ENCODE measurements at regions not wholly inside any gene's neighbourhood (a gene's known extent, or its start where the extent isn't known, plus 50 kb on each side); places are given as distances from the start of the nearest gene placed in this dataset.

DNA sequence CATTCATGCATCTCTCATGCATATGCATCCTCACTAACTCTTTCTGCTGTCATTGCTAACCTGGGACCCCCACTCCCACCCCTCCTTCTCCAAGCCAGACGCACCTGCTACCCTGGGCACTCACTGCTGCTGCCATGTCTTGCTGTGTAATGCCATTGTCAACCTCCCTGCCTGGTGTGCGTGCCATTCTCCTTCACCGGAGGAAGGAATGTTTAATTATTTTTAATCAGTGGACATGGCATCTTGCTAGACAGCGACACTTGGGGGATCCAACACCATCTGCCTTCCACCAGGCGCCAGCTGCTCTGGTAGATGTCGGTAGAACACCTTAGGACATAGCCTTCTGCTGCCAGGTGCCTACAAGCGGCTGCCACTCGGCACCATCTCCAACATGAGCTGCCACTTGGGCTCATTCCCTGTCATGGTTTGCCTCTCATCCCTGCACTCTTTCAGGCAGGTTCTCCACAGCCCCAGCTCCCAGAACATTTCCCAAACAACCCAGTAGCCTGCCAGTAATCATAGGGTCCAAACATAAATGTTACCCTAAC is 306.9 kb downstream of the TTLL7 start:
- Histone ChIP-seq H3K36me3 (no peaks in the 10 kb centered on the region), H3K27me3 (no peaks in the 10 kb centered on the region), H3K27ac (no peak overlapping the region), H3K9me3 (no peaks in the 10 kb centered on the region), H3K4me3 (no peak overlapping the region), H3K4me1 (no peaks in the 10 kb centered on the region)
- TF ChIP-seq CTCF (IDR thresholded peaks at IDR 0.05): no peak
- TF ChIP-seq POLR2A (IDR thresholded peaks at IDR 0.05): no peak
- no peak for DNase-seq
- intact Hi-C loops (cut with DNase I; ENCODE audit: low total_unique reads): no loop called here

GRCh38 chr1:83689921-83690868 is 308.7 kb downstream of the TTLL7 start:
- Histone ChIP-seq H3K27ac (no peak overlapping the region), H3K27me3 (no peaks in the 10 kb centered on the region), H3K4me3 (no peak overlapping the region), H3K9me3 (no peaks in the 10 kb centered on the region), H3K36me3 (no peaks in the 10 kb centered on the region), H3K4me1 (no peaks in the 10 kb centered on the region)
- TF ChIP-seq CTCF (IDR thresholded peaks at IDR 0.05) (no peak), POLR2A (IDR thresholded peaks at IDR 0.05) (no peak)
- no peak for DNase-seq
- intact Hi-C loops (cut with DNase I; ENCODE audit: low total_unique reads): no loop called here

DNA sequence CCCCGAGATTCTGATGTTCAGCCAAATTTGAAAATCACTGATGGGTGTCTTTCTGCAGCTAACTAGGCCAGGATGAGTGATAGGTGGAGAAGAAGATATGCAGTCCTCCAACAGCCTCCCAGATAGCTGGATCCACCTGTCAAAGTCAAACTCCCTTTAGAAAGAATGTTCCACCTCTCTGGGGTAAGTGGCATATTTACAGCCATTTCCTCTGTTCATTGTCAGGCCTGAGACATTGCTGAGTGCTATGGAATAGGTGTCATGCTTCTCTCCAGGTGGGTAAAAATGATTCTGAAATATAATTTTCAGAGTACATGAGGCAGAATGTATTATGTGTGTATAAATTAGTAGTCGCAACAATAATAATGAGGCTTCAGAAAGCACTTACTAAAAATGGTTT is 316.8 kb downstream of the TTLL7 start:
- Histone ChIP-seq H3K27me3 (no peaks in the 10 kb centered on the region), H3K9me3 (no peaks in the 10 kb centered on the region), H3K4me3 (no peak overlapping the region), H3K36me3 (no peaks in the 10 kb centered on the region), H3K27ac (no peak overlapping the region), H3K4me1 (no peaks in the 10 kb centered on the region)
- intact Hi-C loops (cut with DNase I; ENCODE audit: low total_unique reads): no loop called here
- no peak for TF ChIP-seq POLR2A (IDR thresholded peaks at IDR 0.05)
- no peak for TF ChIP-seq CTCF (IDR thresholded peaks at IDR 0.05)
- no peak for DNase-seq

GRCh38 chr1:83676106-83676505 is 322.8 kb downstream of the TTLL7 start:
- TF ChIP-seq CTCF (IDR thresholded peaks at IDR 0.05) (no peak), POLR2A (IDR thresholded peaks at IDR 0.05) (no peak)
- Histone ChIP-seq H3K4me1 (no peaks in the 10 kb centered on the region), H3K36me3 (no peaks in the 10 kb centered on the region)

DNA sequence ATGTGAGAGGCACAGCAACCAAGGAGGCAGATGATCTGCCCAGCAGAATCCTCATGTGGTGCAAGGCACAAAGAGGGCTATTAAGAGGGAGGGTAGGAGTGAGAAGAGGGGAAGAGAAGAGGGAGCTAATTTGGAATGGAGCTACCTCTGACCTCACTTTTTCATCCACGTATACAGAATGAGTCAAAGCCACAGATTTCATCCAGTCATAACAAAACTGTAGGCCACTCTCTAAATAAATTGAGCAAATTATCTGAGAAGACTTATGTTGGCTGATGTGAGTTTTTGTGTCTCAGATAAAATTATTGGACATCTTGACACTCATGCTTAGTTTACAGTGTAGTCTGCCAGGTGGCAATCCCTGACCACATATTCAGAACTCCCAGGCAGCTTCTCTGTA is 325.6 kb downstream of the TTLL7 start:
- no peak overlapping the region for H3K27ac ChIP-seq
- TF ChIP-seq POLR2A (IDR thresholded peaks at IDR 0.05) (no peak), CTCF (IDR thresholded peaks at IDR 0.05) (no peak)
- H3K4me3 ChIP-seq: no peak overlapping the region
- H3K9me3 ChIP-seq: no peaks in the 10 kb centered on the region
- no peaks in the 10 kb centered on the region for H3K27me3 ChIP-seq
- H3K4me1 ChIP-seq: no peaks in the 10 kb centered on the region
- DNase-seq: no peak
- no peaks in the 10 kb centered on the region for H3K36me3 ChIP-seq
- intact Hi-C loops (cut with DNase I; ENCODE audit: low total_unique reads): no loop called here

More at GRCh38 chr1:83676106-83676505, 322.8 kb downstream of the TTLL7 start:
- Histone ChIP-seq H3K4me3 (no peak overlapping the region), H3K27ac (no peak overlapping the region), H3K9me3 (no peaks in the 10 kb centered on the region), H3K27me3 (no peaks in the 10 kb centered on the region)
- no peak for DNase-seq
- intact Hi-C loops (cut with DNase I; ENCODE audit: low total_unique reads): no loop called here

All from uterus (tissue), 3 donors.